DOHH2 (cell line): ENCODE measurements at regions not wholly inside any gene's neighbourhood (a gene's known extent, or its start where the extent isn't known, plus 50 kb on each side); places are given as distances from the start of the nearest gene placed in this dataset.

ENCODE experiments used
- H3F3A ChIP-seq: fragments of 200-600 bp; sonication (generic), shearing (Covaris generic); 2 replicates; pipeline ENCODE4 v1.6.0; 2016; ENCODE audit warnings: antibody characterized with exemption, mild to moderate bottlenecking; ENCODE audit not compliant: control insufficient read depth, insufficient read depth
- H3K27ac ChIP-seq: fragments of 200-600 bp; sonication (generic); 2 replicates; pipeline ENCODE4 v1.5.1; 2014; ENCODE audit warnings: low read depth, mild to moderate bottlenecking, low read length, moderate library complexity
- H3K27me3 ChIP-seq: fragments of 200-600 bp; sonication (generic); 2 replicates; pipeline ENCODE4 v1.6.1; 2014; ENCODE audit warnings: mild to moderate bottlenecking, low read length, mixed read lengths; ENCODE audit not compliant: control insufficient read depth
- H3K36me3 ChIP-seq: fragments of 200-600 bp; sonication (generic); 2 replicates; pipeline ENCODE4 v1.6.1; 2014; ENCODE audit warnings: mild to moderate bottlenecking, low read length, moderate library complexity, mixed read lengths; ENCODE audit not compliant: control insufficient read depth
- H3K4me1 ChIP-seq: fragments of 200-600 bp; sonication (generic); 2 replicates; pipeline ENCODE4 v1.6.1; 2014; ENCODE audit warnings: mild to moderate bottlenecking, low read length, mixed read lengths; ENCODE audit not compliant: control insufficient read depth
- H3K4me2 ChIP-seq: fragments of 200-600 bp; sonication (generic); 2 replicates; pipeline ENCODE4 v1.6.0; 2014; ENCODE audit warnings: mild to moderate bottlenecking, low read length, moderate library complexity
- H3K4me3 ChIP-seq: fragments of 200-600 bp; sonication (generic); 2 replicates; pipeline ENCODE4 v1.5.1; 2014; ENCODE audit warnings: mild to moderate bottlenecking, low read length, mixed read lengths
- H3K79me2 ChIP-seq: fragments of 200-600 bp; sonication (generic); 2 replicates; pipeline ENCODE4 v1.6.1; 2014; ENCODE audit warnings: mild to moderate bottlenecking, low read length, mixed read lengths; ENCODE audit not compliant: control insufficient read depth
- H3K9me2 ChIP-seq: fragments of 200-600 bp; sonication (generic); replicated peaks from 2 replicates; pipeline ENCODE4 v1.6.1; 2014; ENCODE audit warnings: mild to moderate bottlenecking, low read length, mixed read lengths; ENCODE audit not compliant: control insufficient read depth
- H3K9me3 ChIP-seq: fragments of 200-600 bp; sonication (generic); 2 replicates; pipeline ENCODE4 v1.6.1; 2014; ENCODE audit warnings: antibody characterized with exemption, low read length, mixed read lengths; ENCODE audit not compliant: control insufficient read depth, insufficient read depth
- H4K20me1 ChIP-seq: fragments of 200-600 bp; sonication (generic); 2 replicates; pipeline ENCODE4 v1.6.0; 2014; ENCODE audit warnings: low read depth, mild to moderate bottlenecking, antibody characterized with exemption, low read length, moderate library complexity; ENCODE audit not compliant: control insufficient read depth, insufficient read depth
- CTCF ChIP-seq: fragments of 200-600 bp; sonication (generic); IDR thresholded peaks from one replicate; pipeline ENCODE4 v1.5.1; 2014; ENCODE audit warnings: antibody characterized with exemption, mild to moderate bottlenecking, low read depth, low read length; ENCODE audit not compliant: poor library complexity, severe bottlenecking
- EZH2phosphoT487 ChIP-seq: fragments of 200-600 bp; sonication (generic); IDR thresholded peaks from 2 replicates; pipeline ENCODE4 v1.6.1; 2017; ENCODE audit warnings: borderline replicate concordance, mild to moderate bottlenecking, antibody characterized with exemption, low read length, moderate library complexity, mixed read lengths

- Histone ChIP-seq H3K27me3 (no peaks in the 10 kb centered on the region), H3K9me2 (no peaks in the 10 kb centered on the region), H3K4me3 (no peak overlapping the region), H3K9me3 (peaks cover 26% of the 10 kb centered on the region), H3K27ac (no peak overlapping the region), H3K36me3 (no peaks in the 10 kb centered on the region), H3K79me2 (no peaks in the 10 kb centered on the region), H3F3A (no peaks in the 10 kb centered on the region), H3K4me2 (no peak overlapping the region), H3K4me1 (no peaks in the 10 kb centered on the region), H4K20me1 (no peaks in the 10 kb centered on the region)
- TF ChIP-seq EZH2phosphoT487 (no peak), CTCF (no peak)
Measured at GRCh38 chr4:1512738-1513660, 106.8 kb upstream of the NKX1-1 start.

DNA sequence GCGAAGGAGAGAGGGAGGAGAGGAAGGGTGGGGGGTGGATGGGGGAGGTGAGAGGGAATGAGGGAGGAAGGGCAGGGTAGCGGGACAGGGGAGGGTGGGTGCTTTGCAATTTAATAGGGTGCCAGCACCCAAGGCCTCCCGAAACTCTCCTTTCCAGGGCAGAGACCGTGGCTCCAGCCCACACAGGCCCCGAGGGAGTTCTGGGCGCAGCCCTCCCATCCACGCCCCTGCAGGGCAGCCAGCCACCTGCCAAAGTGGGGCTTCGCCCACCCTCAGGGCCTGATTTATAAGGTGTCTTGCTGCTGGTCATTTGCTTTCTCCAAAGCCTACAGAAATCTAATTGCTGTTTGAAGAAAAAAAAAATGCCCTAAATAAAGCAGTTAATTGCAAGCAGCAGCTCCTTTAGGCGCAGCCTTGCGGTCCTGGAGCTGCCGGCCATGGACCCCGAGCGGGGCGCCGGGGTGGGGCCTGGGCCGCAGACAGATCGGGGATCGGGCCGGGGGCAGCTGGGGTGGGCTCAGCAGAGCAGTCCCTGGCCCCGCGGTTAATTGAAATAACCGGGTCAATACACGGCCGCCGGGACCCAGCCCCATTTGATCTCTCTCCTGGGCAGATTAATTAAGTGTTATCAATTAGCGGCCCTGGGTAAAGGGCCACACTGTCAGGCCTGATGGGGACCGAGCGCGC is 106.0 kb upstream of the NKX1-1 start:
- Histone ChIP-seq H3K79me2 (no peaks in the 10 kb centered on the region), H3K4me2 (no peak overlapping the region), H3K9me2 (no peaks in the 10 kb centered on the region), H3K27me3 (no peaks in the 10 kb centered on the region), H4K20me1 (no peaks in the 10 kb centered on the region), H3F3A (no peaks in the 10 kb centered on the region), H3K4me1 (no peaks in the 10 kb centered on the region), H3K9me3 (peaks cover 26% of the 10 kb centered on the region), H3K36me3 (no peaks in the 10 kb centered on the region), H3K27ac (no peak overlapping the region), H3K4me3 (no peak overlapping the region)
- no peak for TF ChIP-seq EZH2phosphoT487
- TF ChIP-seq CTCF, result no peak

- Histone ChIP-seq H3K79me2 (no peaks in the 10 kb centered on the region), H3K27ac (no peak overlapping the region), H3K4me2 (no peak overlapping the region), H3K27me3 (no peaks in the 10 kb centered on the region), H3K36me3 (no peaks in the 10 kb centered on the region), H3K9me2 (no peaks in the 10 kb centered on the region), H3K4me3 (no peak overlapping the region), H4K20me1 (no peaks in the 10 kb centered on the region), H3K4me1 (no peaks in the 10 kb centered on the region), H3K9me3 (peaks cover 26% of the 10 kb centered on the region), H3F3A (no peaks in the 10 kb centered on the region)
- no peak for TF ChIP-seq CTCF
- no peak for TF ChIP-seq EZH2phosphoT487
Measured at GRCh38 chr4:1511441-1512041, 105.3 kb upstream of the NKX1-1 start.
